ENCODE measurements at regions not wholly inside any gene's neighbourhood (a gene's known extent, or its start where the extent isn't known, plus 50 kb on each side); places are given as distances from the start of the nearest gene placed in this dataset.

DNA sequence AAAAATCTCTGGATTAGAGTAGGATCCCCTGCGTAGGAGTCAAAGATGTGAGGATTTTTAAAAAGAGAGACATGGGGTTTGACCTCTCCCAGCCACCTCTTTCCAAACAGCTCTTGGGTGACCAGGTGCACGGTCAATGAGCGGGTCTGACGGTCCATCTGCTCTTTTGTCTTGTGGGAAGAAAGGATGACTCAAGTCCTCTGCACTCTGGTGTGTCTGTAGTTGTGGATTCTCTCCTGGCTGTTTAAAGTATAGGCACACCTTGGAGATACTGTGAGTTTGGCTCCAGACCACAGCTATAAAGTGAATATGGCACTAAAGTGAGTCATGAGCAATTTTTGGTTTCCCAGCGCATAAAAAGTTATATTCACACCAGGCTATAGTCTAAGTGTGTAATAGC lies 209.8 kb downstream of the BMP7 start:
- DNase-seq (ENCODE audit: low spot score) = no peak

GRCh38 chr20:57059055-57059596 lies 207.3 kb downstream of the BMP7 start:
- DNase-seq (ENCODE audit: low spot score) = no peak

- no peak for DNase-seq (ENCODE audit: low spot score)
Observed at GRCh38 chr20:57060407-57061050, 205.9 kb downstream of the BMP7 start.

DNA sequence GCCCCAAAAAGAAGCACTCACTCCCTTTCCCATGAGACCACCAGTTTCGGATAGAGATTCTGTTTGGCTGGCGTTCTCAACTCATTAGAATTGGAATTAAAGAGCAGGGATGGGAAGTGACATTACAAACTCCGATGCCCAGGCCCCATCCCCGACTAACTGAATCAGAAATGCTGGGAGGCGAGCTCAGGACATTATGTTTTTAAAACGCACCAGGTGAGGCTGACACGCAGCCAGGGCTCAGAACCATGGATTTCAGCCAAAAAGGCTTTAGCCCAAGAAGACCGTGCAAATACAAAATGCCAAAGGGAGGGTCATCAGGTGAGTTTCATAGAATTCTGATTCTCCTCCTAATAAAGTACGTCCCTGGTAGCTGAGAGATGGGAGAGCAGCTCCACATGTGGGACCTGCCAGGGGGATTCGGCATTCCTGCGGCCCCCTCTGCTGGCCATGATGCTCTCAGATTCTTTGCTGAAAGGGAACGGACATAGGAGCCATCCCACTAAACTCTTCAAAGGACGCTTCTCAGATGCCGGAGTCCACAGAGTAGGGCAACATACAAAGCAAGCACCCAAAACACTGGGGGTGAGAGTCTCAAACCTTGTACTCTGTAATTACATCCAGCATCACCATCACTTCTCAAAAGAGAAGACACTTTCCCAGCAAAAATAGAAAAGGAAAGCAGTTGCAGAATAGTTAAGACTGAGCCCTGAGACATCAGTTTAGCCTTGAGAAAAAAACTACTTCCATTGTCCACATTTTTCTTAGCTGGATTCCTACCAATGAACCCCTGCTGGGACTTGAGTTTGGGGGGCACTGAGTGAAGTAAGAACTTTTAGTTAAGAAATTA lies 205.2 kb downstream of the BMP7 start:
- DNase-seq (ENCODE audit: low spot score) = no peak

DNA sequence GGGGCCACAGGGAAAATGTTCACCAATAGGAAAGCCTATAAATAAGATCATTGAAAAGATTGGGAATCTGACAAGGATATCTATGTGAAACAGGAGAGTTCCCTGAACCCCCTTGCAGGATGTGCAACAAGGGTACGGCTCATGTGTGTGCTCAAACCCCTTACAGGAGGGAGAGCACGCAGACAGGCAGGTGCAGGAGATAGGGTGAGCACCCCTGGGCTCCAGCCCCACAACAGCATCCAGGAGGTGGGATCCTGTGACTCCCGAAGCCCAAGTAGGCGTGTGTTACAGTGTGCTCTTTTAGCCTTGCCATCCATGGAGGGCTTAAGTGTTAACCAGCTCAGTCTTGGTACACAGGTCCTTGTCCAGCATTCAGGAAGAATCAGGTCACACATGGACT lies 204.2 kb downstream of the BMP7 start:
- DNase-seq (ENCODE audit: low spot score) = no peak

DNA sequence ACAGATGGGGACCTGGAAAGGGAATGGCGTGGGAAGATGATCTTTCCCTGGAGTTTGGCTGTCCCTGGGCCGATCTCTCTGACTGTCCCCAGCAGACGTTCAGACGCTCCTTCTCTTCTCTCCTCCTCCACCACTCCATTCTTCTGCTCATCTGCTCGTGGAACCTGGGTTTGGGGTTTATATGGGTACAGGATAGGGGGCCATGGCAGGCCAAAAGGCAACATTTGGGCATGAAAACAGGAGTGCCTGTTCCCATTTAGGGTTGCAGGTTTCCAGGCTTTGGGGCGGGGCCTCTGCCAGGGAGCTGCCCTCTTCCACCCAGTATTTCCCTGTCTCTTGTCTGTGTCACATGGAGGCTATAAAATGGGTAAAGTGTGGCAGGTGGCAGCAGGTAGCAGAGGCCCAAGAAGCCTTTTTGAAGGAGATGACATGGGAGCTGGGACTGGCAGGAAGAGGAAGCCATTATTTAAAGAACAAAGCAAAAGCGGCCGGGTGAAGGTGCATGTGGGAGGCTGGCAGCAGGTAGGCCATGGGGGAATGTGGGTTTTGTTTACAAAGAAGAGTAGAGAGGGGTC lies 203.7 kb downstream of the BMP7 start:
- no peak for DNase-seq (ENCODE audit: low spot score)

DNA sequence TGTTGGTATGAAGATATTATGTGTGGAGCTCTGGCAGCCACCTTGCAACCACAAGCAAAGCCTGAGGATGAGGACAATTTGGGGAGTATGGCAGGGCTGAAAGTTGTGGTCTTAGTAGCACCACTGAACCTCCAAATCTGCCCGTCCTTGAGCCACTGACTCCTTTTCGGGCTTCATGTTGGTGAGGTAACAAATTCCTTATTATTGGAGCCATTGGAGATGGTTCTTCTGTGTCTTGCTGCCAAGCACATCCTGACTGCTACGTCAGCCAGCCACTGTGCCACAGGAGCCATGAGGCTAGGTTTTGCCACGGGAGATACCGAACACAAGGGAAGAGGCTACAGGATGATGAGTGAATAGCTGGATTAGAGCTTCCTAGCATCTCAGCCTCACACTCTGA lies 201.6 kb downstream of the BMP7 start:
- DNase-seq (ENCODE audit: low spot score) = no peak

DNA sequence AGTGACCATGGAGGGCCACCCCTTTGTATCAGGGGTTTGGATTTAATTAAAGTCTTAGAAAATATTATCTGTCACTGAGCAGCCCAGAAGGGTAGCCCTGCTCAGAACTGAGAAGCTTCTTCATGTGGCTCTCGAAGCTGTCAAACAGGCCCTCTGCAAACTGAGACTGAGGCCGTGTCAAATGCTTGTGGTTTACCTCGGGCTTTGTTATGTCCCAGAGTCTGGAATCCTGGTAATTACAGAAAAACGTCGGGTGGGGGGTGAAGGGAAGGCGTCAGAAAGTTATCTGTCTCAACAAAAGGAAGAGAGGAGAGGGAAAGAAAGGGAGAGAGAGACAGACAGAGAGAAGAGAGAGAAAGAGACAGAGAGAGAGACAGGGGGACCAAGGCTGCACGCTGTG lies 200.8 kb downstream of the BMP7 start:
- no peak for DNase-seq (ENCODE audit: low spot score)

GRCh38 chr20:57066126-57066900 lies 200.1 kb downstream of the BMP7 start:
- no peak for DNase-seq (ENCODE audit: low spot score)

DNA sequence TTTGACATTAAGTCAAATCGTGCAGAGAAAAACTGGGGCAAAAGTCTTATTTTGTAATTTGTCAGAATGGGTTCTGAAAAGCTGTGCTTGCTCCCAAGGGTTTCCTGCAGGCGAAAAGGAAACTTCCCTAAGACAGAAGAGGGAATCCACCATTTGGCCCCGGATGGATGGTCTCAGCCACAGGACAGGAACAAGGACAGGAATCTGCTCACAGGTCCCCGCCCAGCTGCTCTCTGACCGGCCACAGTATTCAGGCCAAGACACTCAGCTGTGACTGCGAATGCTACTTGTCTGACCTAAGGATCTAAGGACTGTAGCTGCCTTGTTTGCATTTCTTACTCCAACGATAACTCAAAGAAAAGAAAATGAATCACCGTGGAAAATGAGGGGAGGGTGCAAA lies 197.0 kb downstream of the BMP7 start:
- no peak for DNase-seq (ENCODE audit: low spot score)

- no peak for DNase-seq (ENCODE audit: low spot score)
Observed at GRCh38 chr20:57070296-57070695, 196.1 kb downstream of the BMP7 start.

- DNase-seq (ENCODE audit: low spot score) = no peak
Observed at GRCh38 chr20:57071283-57071731, 195.1 kb downstream of the BMP7 start.

DNA sequence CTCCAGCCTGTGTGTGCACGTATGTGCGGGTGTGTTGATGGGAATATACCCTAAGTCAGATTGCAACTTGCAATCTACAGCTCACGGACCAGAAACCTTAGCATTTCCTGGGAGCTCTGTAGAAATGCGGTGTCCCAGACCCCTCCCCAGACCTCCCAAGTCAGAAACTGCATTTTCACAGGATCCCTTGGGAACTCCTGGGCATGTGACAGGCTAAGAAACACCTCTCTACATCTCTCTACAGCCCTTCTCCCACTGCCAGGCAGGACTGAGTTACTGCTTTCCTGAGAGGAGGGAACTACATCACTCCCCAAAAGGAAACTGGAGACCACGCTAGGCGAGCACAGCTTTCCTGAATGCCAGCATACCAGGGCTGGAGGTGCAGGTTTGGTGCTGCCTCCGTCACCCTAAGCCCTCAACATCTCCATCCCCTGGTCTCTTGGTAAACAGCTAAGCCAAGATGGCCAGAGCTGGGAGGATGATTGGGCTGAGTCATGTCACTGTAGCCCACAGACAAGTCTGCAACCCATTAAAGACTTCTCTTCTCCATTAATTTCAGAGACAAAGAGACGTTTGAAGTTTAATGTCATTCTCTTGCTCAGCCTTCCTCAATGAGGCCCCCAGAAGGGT lies 194.4 kb downstream of the BMP7 start:
- no peak for DNase-seq (ENCODE audit: low spot score)

DNA sequence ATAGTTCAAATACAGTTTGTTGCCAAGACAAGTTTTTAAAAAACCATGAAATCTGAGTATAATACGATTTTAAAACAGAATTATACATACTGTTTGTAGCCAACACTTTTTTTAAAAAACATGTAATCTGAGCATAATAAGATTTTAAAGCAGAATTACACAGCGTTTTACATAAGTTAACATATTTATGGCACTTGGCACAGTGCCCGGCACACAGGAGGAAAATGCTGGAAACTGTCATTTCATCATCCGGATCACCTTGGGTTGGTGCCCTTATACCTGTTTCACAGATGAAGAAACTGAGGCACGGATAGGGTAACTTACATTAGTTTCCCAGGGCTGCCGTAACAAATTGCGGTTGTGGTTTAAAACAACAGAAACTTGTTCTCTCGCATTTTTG lies 193.0 kb downstream of the BMP7 start:
- DNase-seq (ENCODE audit: low spot score) = no peak

GRCh38 chr20:57074386-57074785 lies 192.1 kb downstream of the BMP7 start:
- DNase-seq (ENCODE audit: low spot score) = no peak

GRCh38 chr20:57075181-57075580 lies 191.3 kb downstream of the BMP7 start:
- DNase-seq (ENCODE audit: low spot score) = no peak

GRCh38 chr20:57075603-57076002 lies 190.8 kb downstream of the BMP7 start:
- no peak for DNase-seq (ENCODE audit: low spot score)

DNA sequence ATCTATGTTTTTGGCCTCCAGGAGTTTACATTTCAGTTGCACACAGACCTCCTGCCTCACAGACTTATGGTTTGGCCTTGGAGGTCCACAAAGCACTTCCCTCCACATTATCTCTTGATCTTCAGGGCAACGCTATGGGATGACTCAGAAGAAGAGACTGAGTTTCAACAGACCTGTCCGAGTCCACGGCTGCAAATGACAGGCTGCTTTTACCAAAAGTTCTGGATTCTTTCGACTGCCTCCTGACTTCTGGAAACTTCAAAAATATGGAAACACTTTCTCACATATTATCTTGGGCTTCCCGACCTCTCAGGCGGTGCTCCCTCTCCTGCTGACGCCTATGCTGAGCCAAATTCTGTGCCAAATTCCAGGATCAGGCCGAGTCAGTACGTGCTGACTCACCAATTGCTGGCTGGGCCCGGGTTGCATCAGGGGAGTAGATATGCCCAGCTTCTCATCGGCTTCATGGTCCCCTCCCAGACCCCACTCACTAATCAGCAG lies 190.2 kb downstream of the BMP7 start:
- no peak for DNase-seq (ENCODE audit: low spot score)

DNA sequence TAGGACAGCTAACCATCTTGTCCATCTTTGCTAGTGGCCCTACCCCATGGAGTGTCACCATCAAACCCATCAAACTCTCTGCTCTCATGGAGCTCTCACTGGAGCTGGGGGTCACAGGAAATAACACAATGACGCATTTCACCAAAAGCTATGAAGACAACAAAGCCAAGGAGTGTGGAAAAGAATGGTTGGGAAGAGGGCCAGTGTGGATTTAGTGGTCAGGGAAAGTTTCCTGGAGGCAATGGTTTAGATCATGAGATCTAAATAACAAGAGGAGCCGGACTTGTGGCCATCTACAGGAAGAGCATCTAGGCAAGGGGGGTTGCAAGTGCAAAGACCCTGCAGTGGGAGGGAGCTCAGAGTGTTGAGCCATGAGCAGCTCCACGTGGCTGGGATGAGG lies 189.5 kb downstream of the BMP7 start:
- no peak for DNase-seq (ENCODE audit: low spot score)

DNA sequence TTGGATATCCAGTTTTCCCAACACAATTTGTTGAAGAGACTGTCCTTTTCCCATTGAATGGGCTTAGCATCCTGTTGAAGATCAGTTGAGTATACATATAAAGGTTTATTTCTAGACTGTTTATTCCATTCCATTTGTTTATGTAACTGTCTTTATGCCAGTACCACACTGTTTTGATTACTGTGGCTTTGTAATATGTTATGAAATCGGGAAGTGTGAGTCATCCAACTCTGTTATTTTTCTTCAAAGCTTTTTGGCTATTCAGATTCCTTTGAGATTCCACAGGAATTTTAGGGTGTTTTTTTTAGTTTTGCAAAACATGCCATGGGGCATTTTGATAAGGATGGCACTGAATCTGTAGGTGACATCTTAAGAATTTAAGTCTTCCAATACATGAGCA lies 188.3 kb downstream of the BMP7 start:
- DNase-seq (ENCODE audit: low spot score) = no peak

Measured in mucosa of gallbladder (tissue), 1 donor.